Breast epithelium (tissue), 4 donors: ENCODE measurements at regions not wholly inside any gene's neighbourhood (a gene's known extent, or its start where the extent isn't known, plus 50 kb on each side); places are given as distances from the start of the nearest gene placed in this dataset.
A peak's percentile ranks its signal among the peaks of the same experiment; 100 is the strongest.

Source experiments
- DNase-seq, 2 donors: peaks; one replicate each; pipeline ENCODE4 v3.0.0-alpha.2; 2019; ENCODE audit warnings: low spot score in 2 of 2
- H3K27ac ChIP-seq, 2 donors: fragments of 200-600 bp; sonication (generic) in 1 of 2; one replicate each; pipeline ENCODE4 v1.5.1; 2016 to 2019; ENCODE audit warnings: mild to moderate bottlenecking in 1 of 2
- H3K27me3 ChIP-seq, 2 donors: fragments of 200-600 bp; sonication (generic) in 1 of 2; one replicate each; pipeline versions ENCODE4 v1.5.1 to v1.6.0; 2017 to 2019; ENCODE audit warnings: control low read depth in 1 of 2, mild to moderate bottlenecking in 1 of 2
- H3K36me3 ChIP-seq: fragments of 200-600 bp; one replicate; pipeline ENCODE4 v1.5.1; 2019
- H3K4me1 ChIP-seq, 2 donors: fragments of 200-600 bp; sonication (generic); one replicate each; pipeline ENCODE4 v1.5.1; 2016 to 2019; ENCODE audit warnings: control low read depth in 1 of 2
- H3K4me3 ChIP-seq, 3 donors: fragments of 200-600 bp; sonication (generic); 1 replicate in 2 of 3; 2 replicates in 1 of 3; pipeline ENCODE4 v1.5.1; 2016 to 2019; ENCODE audit warnings: mild to moderate bottlenecking in 3 of 3, moderate library complexity in 2 of 3
- H3K9me3 ChIP-seq, 2 donors: fragments of 200-600 bp; sonication (generic) in 1 of 2; one replicate each; pipeline ENCODE4 v1.5.1; 2016 to 2019; ENCODE audit warnings: control low read depth in 1 of 2
- POLR2A ChIP-seq: fragments of 450-650 bp; IDR thresholded peaks from one replicate; pipeline ENCODE4 v1.6.1; 2016; ENCODE audit warnings: antibody characterized with exemption, mild to moderate bottlenecking, moderate library complexity
- POLR2AphosphoS5 ChIP-seq, 3 donors: sonication (generic); formaldehyde crosslinking; IDR thresholded peaks; one replicate each; pipeline ENCODE4 v1.6.1; 2017; ENCODE audit warnings: antibody characterized with exemption in 3 of 3
- intact Hi-C: fragments of 100-400 bp; cut with DNase I; formaldehyde crosslinking; loops from one replicate; pipeline ENCODE4 v1.15.1; 2023; ENCODE audit warnings: low total_unique reads
- TF ChIP-seq, protein P1 (sequence below), 3 donors: fragments of 450-650 bp; IDR thresholded peaks; one replicate each; pipeline ENCODE4 v1.5.1; 2016 to 2017; ENCODE audit warnings: antibody characterized with exemption in 3 of 3, mild to moderate bottlenecking in 3 of 3, moderate library complexity in 3 of 3

DNA sequence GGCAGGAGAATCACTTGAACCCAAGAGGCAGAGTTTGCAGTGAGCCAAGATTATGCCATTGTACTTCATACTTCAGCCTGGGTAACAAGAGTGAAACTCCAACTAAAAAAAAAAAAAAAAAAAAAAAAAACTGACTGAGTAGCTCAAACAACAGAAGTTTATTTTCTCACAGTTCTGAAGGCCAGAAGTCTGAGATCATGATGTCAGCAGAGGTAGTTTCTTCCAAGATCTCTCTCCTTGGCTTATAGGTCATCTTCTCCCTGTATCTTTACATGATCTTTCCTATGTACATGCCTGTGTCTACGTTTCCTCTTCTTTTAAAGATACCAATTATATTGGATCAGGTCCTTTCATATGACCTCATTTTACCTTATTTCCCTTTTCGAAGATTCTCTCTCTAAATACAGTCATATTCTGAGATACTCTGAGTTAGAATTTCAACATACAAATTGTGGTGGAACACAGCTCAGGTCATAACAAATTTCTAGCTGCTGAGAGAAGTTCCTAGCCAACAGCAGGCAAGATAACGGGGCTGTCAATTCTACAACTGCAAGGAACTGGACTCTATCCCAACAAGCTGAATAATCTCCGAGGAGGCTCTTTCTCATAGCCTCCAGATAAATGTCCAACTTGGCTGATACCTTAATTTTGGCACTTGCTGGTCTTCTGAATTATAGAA lies 187.7 kb upstream of the ADAMTS5 start:
- no peaks in the 10 kb centered on the region for H3K9me3 ChIP-seq
- no peaks in the 10 kb centered on the region for H3K36me3 ChIP-seq
- no peak overlapping the region for H3K4me3 ChIP-seq
- peak overlapping the region in 1 of 2 donors; percentile 41 for H3K27ac ChIP-seq
- DNase-seq = no peak
- no peaks in the 10 kb centered on the region for H3K27me3 ChIP-seq
- H3K4me1 ChIP-seq = no peaks in the 10 kb centered on the region
- TF ChIP-seq POLR2A (no peak), POLR2AphosphoS5 (IDR thresholded peaks at IDR 0.05) (no peak)
- TF ChIP-seq, protein P1, sequence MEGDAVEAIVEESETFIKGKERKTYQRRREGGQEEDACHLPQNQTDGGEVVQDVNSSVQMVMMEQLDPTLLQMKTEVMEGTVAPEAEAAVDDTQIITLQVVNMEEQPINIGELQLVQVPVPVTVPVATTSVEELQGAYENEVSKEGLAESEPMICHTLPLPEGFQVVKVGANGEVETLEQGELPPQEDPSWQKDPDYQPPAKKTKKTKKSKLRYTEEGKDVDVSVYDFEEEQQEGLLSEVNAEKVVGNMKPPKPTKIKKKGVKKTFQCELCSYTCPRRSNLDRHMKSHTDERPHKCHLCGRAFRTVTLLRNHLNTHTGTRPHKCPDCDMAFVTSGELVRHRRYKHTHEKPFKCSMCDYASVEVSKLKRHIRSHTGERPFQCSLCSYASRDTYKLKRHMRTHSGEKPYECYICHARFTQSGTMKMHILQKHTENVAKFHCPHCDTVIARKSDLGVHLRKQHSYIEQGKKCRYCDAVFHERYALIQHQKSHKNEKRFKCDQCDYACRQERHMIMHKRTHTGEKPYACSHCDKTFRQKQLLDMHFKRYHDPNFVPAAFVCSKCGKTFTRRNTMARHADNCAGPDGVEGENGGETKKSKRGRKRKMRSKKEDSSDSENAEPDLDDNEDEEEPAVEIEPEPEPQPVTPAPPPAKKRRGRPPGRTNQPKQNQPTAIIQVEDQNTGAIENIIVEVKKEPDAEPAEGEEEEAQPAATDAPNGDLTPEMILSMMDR (IDR thresholded peaks at IDR 0.05) = no peak
- intact Hi-C loops = no loop called here

DNA sequence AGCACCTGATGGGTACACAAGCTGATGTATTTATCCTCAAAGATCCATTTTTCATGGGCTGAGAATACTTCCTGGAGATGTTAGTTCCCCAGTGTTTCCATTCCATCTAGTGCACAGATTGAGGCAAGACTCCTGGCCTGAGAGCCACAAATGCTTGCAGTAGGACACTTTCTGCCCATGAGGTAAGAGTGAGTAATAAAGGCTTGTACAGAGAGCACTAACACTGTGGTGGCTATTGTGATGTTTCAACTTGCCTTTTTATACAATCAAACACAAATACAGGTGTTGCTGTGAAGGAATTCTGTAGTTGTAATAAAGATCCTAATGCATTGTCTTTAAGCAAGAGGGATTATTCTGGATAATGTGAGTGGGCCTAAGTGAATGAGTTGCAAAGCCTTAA lies 186.1 kb upstream of the ADAMTS5 start:
- Histone ChIP-seq H3K27ac (no peak overlapping the region), H3K27me3 (no peaks in the 10 kb centered on the region), H3K9me3 (peaks cover 0 to 10% of the 10 kb centered on the region in 2 donors), H3K36me3 (no peaks in the 10 kb centered on the region), H3K4me1 (no peaks in the 10 kb centered on the region), H3K4me3 (no peak overlapping the region)
- TF ChIP-seq POLR2A = no peak
- intact Hi-C loops = no loop called here
- no peak for DNase-seq

DNA sequence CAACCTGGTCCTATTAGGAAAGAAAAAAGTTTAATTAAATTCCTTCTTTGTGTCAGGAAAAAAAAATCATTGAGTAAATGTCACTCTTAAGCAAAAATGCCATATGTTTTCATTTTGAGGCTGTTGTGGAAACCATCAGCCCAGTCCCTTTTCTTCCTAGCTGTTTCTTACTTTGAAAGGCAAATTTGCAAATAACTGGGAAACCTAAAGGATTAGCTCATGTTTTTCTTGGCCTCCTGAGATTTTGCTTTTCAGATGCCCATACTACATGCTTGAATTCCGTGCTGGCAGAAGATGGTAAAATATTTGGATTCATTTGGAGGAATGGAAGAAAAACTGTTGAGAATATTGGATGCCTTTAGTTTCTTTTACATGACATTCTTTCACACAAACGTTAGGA lies 182.1 kb upstream of the ADAMTS5 start:
- DNase-seq = no peak
- Histone ChIP-seq H3K4me3 (no peak overlapping the region), H3K27ac (no peak overlapping the region), H3K9me3 (peaks cover 0 to 10% of the 10 kb centered on the region in 2 donors), H3K4me1 (no peaks in the 10 kb centered on the region), H3K36me3 (no peaks in the 10 kb centered on the region), H3K27me3 (no peaks in the 10 kb centered on the region)
- intact Hi-C loops = no loop called here
- TF ChIP-seq POLR2AphosphoS5 (IDR thresholded peaks at IDR 0.05) (no peak), POLR2A (no peak)
- TF ChIP-seq, protein P1 (IDR thresholded peaks at IDR 0.05) = no peak

DNA sequence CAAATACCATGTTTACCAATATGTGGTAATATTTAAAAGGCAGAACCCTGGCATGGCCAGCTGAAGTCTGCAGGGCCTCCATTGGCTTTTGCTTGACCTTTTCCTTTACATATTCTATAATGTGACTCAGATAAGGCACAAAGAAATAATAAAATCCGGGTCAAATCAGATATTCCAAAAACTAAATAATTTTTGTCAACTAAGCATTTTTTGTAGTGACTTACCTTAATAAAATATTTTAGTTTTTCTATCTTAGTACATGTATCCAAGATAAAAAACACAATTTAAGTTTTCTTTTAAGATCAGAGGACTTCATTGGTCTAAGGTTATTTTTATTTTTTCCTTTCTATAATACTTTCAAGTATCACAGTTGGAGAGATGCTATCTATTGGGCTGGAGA lies 179.4 kb upstream of the ADAMTS5 start:
- no peak for DNase-seq
- Histone ChIP-seq H3K4me1 (no peaks in the 10 kb centered on the region), H3K27ac (no peak overlapping the region), H3K27me3 (no peaks in the 10 kb centered on the region), H3K36me3 (no peaks in the 10 kb centered on the region), H3K9me3 (peaks cover 0 to 10% of the 10 kb centered on the region in 2 donors), H3K4me3 (no peak overlapping the region)
- intact Hi-C loops = no loop called here
- TF ChIP-seq, protein P1 (IDR thresholded peaks at IDR 0.05) = no peak
- TF ChIP-seq POLR2AphosphoS5 (IDR thresholded peaks at IDR 0.05) (no peak), POLR2A (no peak)

DNA sequence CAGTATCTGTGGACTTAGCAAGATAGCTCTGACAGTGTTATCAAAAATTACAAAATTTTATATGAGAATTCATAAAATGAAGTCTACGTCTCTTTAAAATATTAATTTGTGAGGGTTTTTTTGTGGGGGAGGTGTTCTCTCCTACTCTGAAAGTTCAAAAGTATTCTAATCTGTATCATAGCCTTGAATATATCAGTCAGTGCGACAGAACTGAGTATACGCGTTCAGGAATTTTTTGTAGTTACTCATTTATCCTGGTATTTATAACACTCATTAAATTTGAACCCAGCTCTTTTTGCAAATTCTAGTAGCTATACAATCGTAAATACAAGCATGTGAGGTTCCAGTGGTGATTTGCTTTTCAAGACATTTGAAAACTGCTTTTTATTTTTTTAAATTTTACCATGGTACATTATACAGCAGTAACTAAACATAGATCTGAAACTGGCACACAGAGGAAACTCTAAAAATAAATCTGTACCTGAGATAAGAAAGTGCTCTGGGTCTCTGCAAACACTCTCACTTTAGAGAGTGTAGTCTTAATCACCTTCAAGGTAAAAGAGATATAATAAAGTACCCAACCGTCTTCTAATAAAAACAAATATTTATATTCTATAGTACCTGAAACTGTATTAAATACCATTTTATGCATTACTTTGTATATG lies 178.4 kb upstream of the ADAMTS5 start:
- TF ChIP-seq POLR2A (no peak), POLR2AphosphoS5 (IDR thresholded peaks at IDR 0.05) (no peak)
- TF ChIP-seq, protein P1 (IDR thresholded peaks at IDR 0.05) = no peak
- intact Hi-C loops = no loop called here
- no peaks in the 10 kb centered on the region for H3K27me3 ChIP-seq

More for the DNA sequence above, 178.4 kb upstream of the ADAMTS5 start:
- Histone ChIP-seq H3K4me1 (no peaks in the 10 kb centered on the region), H3K27ac (no peak overlapping the region), H3K9me3 (peaks cover 0 to 10% of the 10 kb centered on the region in 2 donors), H3K4me3 (no peak overlapping the region), H3K36me3 (no peaks in the 10 kb centered on the region)
- no peak for DNase-seq
